ENCODE measurements at regions not wholly inside any gene's neighbourhood (a gene's known extent, or its start where the extent isn't known, plus 50 kb on each side); places are given as distances from the start of the nearest gene placed in this dataset.

- Mint-ChIP-seq H3K27ac (no peak overlapping the region), H3K4me3 (no peak overlapping the region), H3K4me1 (ENCODE audit: low read depth) (no peaks in the 10 kb centered on the region), H3K27me3 (no peaks in the 10 kb centered on the region), H3K36me3 (ENCODE audit: low read depth) (no peaks in the 10 kb centered on the region), H3K9me3 (peaks cover 4% of the 10 kb centered on the region)
- DNase-seq, result no peak
Observed at GRCh38 chr2:14827226-14828023, 194.9 kb downstream of the LRATD1 start.

GRCh38 chr2:14828223-14828622, 195.7 kb downstream of the LRATD1 start:
- Mint-ChIP-seq H3K9me3 (peaks cover 4% of the 10 kb centered on the region), H3K27me3 (no peaks in the 10 kb centered on the region), H3K4me1 (ENCODE audit: low read depth) (no peaks in the 10 kb centered on the region), H3K4me3 (no peak overlapping the region), H3K27ac (no peak overlapping the region), H3K36me3 (ENCODE audit: low read depth) (no peaks in the 10 kb centered on the region)
- no peak for DNase-seq

GRCh38 chr2:14828968-14829367, 196.5 kb downstream of the LRATD1 start:
- Mint-ChIP-seq H3K27me3 (no peaks in the 10 kb centered on the region), H3K9me3 (peaks cover 4% of the 10 kb centered on the region), H3K4me1 (ENCODE audit: low read depth) (no peaks in the 10 kb centered on the region), H3K4me3 (no peak overlapping the region), H3K27ac (no peak overlapping the region), H3K36me3 (ENCODE audit: low read depth) (no peaks in the 10 kb centered on the region)
- no peak for DNase-seq

GRCh38 chr2:14831458-14831857, 198.9 kb downstream of the LRATD1 start:
- Mint-ChIP-seq H3K27ac (no peak overlapping the region), H3K4me3 (no peak overlapping the region), H3K27me3 (no peaks in the 10 kb centered on the region), H3K4me1 (ENCODE audit: low read depth) (no peaks in the 10 kb centered on the region), H3K36me3 (ENCODE audit: low read depth) (no peaks in the 10 kb centered on the region), H3K9me3 (peaks cover 5% of the 10 kb centered on the region)
- DNase-seq, result no peak

- Mint-ChIP-seq H3K9me3 (peaks cover 20% of the 10 kb centered on the region), H3K27ac (no peak overlapping the region), H3K27me3 (no peaks in the 10 kb centered on the region), H3K36me3 (ENCODE audit: low read depth) (no peaks in the 10 kb centered on the region), H3K4me1 (ENCODE audit: low read depth) (no peaks in the 10 kb centered on the region), H3K4me3 (no peak overlapping the region)
- no peak for DNase-seq
Observed at GRCh38 chr2:14843507-14844204, 211.1 kb downstream of the LRATD1 start.

GRCh38 chr2:14855751-14856150, 223.2 kb downstream of the LRATD1 start:
- Mint-ChIP-seq H3K9me3 (peaks cover 4% of the 10 kb centered on the region), H3K36me3 (ENCODE audit: low read depth) (no peaks in the 10 kb centered on the region), H3K4me1 (ENCODE audit: low read depth) (no peaks in the 10 kb centered on the region), H3K27ac (no peak overlapping the region), H3K4me3 (no peak overlapping the region), H3K27me3 (no peaks in the 10 kb centered on the region)
- no peak for DNase-seq

GRCh38 chr2:14861181-14861580, 228.7 kb downstream of the LRATD1 start:
- Mint-ChIP-seq H3K4me1 (ENCODE audit: low read depth) (no peaks in the 10 kb centered on the region), H3K27ac (no peak overlapping the region), H3K9me3 (no peaks in the 10 kb centered on the region), H3K4me3 (no peak overlapping the region), H3K27me3 (no peaks in the 10 kb centered on the region), H3K36me3 (ENCODE audit: low read depth) (no peaks in the 10 kb centered on the region)
- no peak for DNase-seq

GRCh38 chr2:14866736-14867352, 234.3 kb downstream of the LRATD1 start:
- no peak overlapping the region for H3K4me3 Mint-ChIP-seq
- H3K36me3 Mint-ChIP-seq (ENCODE audit: low read depth), result no peaks in the 10 kb centered on the region
- no peaks in the 10 kb centered on the region for H3K4me1 Mint-ChIP-seq (ENCODE audit: low read depth)
- H3K9me3 Mint-ChIP-seq, result no peaks in the 10 kb centered on the region
- no peak for DNase-seq
- H3K27ac Mint-ChIP-seq, result no peak overlapping the region
- no peaks in the 10 kb centered on the region for H3K27me3 Mint-ChIP-seq

GRCh38 chr2:14867853-14868252, 235.3 kb downstream of the LRATD1 start:
- no peaks in the 10 kb centered on the region for H3K9me3 Mint-ChIP-seq
- H3K36me3 Mint-ChIP-seq (ENCODE audit: low read depth), result no peaks in the 10 kb centered on the region
- no peaks in the 10 kb centered on the region for H3K27me3 Mint-ChIP-seq
- DNase-seq, result no peak
- H3K4me3 Mint-ChIP-seq, result no peak overlapping the region
- H3K4me1 Mint-ChIP-seq (ENCODE audit: low read depth), result no peaks in the 10 kb centered on the region
- H3K27ac Mint-ChIP-seq, result no peak overlapping the region

- H3K9me3 Mint-ChIP-seq, result no peaks in the 10 kb centered on the region
- DNase-seq, result no peak
- peaks cover 2% of the 10 kb centered on the region for H3K27me3 Mint-ChIP-seq
- no peaks in the 10 kb centered on the region for H3K4me1 Mint-ChIP-seq (ENCODE audit: low read depth)
- no peaks in the 10 kb centered on the region for H3K36me3 Mint-ChIP-seq (ENCODE audit: low read depth)
- H3K27ac Mint-ChIP-seq, result no peak overlapping the region
- no peak overlapping the region for H3K4me3 Mint-ChIP-seq
Observed at GRCh38 chr2:14872779-14873325, 240.3 kb downstream of the LRATD1 start.

- Mint-ChIP-seq H3K27ac (no peak overlapping the region), H3K27me3 (peaks cover 5% of the 10 kb centered on the region), H3K9me3 (no peaks in the 10 kb centered on the region), H3K4me1 (ENCODE audit: low read depth) (no peaks in the 10 kb centered on the region), H3K36me3 (ENCODE audit: low read depth) (no peaks in the 10 kb centered on the region), H3K4me3 (no peak overlapping the region)
- no peak for DNase-seq
Observed at GRCh38 chr2:14881651-14882327, 249.3 kb downstream of the LRATD1 start.

- Mint-ChIP-seq H3K27ac (no peak overlapping the region), H3K36me3 (ENCODE audit: low read depth) (no peaks in the 10 kb centered on the region), H3K4me1 (ENCODE audit: low read depth) (no peaks in the 10 kb centered on the region), H3K9me3 (no peaks in the 10 kb centered on the region), H3K27me3 (no peaks in the 10 kb centered on the region), H3K4me3 (no peak overlapping the region)
- DNase-seq, result no peak
Observed at GRCh38 chr2:14884651-14885050, 252.1 kb downstream of the LRATD1 start.

- H3K4me3 Mint-ChIP-seq, result no peak overlapping the region
- no peak overlapping the region for H3K27ac Mint-ChIP-seq
- no peaks in the 10 kb centered on the region for H3K9me3 Mint-ChIP-seq
- H3K27me3 Mint-ChIP-seq, result no peaks in the 10 kb centered on the region
- no peaks in the 10 kb centered on the region for H3K36me3 Mint-ChIP-seq (ENCODE audit: low read depth)
- H3K4me1 Mint-ChIP-seq (ENCODE audit: low read depth), result no peaks in the 10 kb centered on the region
- no peak for DNase-seq
Observed at GRCh38 chr2:14891546-14891945, 259.0 kb downstream of the LRATD1 start.

GRCh38 chr2:14896330-14897030, 264.0 kb downstream of the LRATD1 start:
- no peaks in the 10 kb centered on the region for H3K9me3 Mint-ChIP-seq
- no peaks in the 10 kb centered on the region for H3K4me1 Mint-ChIP-seq (ENCODE audit: low read depth)
- no peak for DNase-seq
- no peak overlapping the region for H3K4me3 Mint-ChIP-seq
- H3K27ac Mint-ChIP-seq, result no peak overlapping the region
- H3K27me3 Mint-ChIP-seq, result no peaks in the 10 kb centered on the region
- no peaks in the 10 kb centered on the region for H3K36me3 Mint-ChIP-seq (ENCODE audit: low read depth)

All from activated T-cell treated with anti-CD3 and anti-CD28 coated beads, Interleukin-2, amount 50 U/mL, for 24 hours (primary cell).